RWPE2 (cell line): ENCODE measurements at regions not wholly inside any gene's neighbourhood (a gene's known extent, or its start where the extent isn't known, plus 50 kb on each side); places are given as distances from the start of the nearest gene placed in this dataset.
A peak's percentile ranks its signal among the peaks of the same experiment; 100 is the strongest.

ENCODE experiments used
- ATAC-seq: fragments of 200-7000 bp; cut with Tn5 transposase; 3 replicates; pipeline ENCODE4 v1.9.1; 2021; ENCODE audit warnings: low read depth
- DNase-seq: peaks from one replicate; pipeline ENCODE4 v3.0.0-alpha.2; 2020; ENCODE audit warnings: low spot score
- H3K27ac ChIP-seq: fragments of 450-650 bp; 2 replicates; pipeline ENCODE4 v1.5.1; 2017; ENCODE audit warnings: mild to moderate bottlenecking; ENCODE audit not compliant: poor library complexity, severe bottlenecking
- H3K27me3 ChIP-seq: fragments of 250-450 bp; sonication (Bioruptor Pico); 2 replicates; pipeline ENCODE4 v1.5.1; 2021; ENCODE audit warnings: mild to moderate bottlenecking, moderate library complexity; ENCODE audit not compliant: insufficient read depth, poor library complexity, severe bottlenecking
- H3K36me3 ChIP-seq: fragments of 250-450 bp; sonication (Bioruptor Pico); 2 replicates; pipeline ENCODE4 v1.5.1; 2020; ENCODE audit warnings: low read depth, mild to moderate bottlenecking, moderate library complexity
- H3K4me1 ChIP-seq: fragments of 250-450 bp; sonication (Bioruptor Pico); 2 replicates; pipeline ENCODE4 v1.5.1; 2021; ENCODE audit warnings: mild to moderate bottlenecking, moderate library complexity; ENCODE audit not compliant: insufficient read depth, poor library complexity, severe bottlenecking
- H3K4me3 ChIP-seq: fragments of 250-450 bp; sonication (Bioruptor Pico); 2 replicates; pipeline ENCODE4 v1.5.1; 2021; ENCODE audit warnings: mild to moderate bottlenecking, moderate library complexity; ENCODE audit not compliant: severe bottlenecking
- H3K9me3 ChIP-seq: fragments of 250-450 bp; sonication (Bioruptor Pico); 2 replicates; pipeline ENCODE4 v1.5.1; 2021; ENCODE audit warnings: mild to moderate bottlenecking, moderate library complexity; ENCODE audit not compliant: severe bottlenecking
- CTCF ChIP-seq: fragments of 450-650 bp; IDR thresholded peaks from one replicate; pipeline ENCODE4 v1.5.1; 2017; ENCODE audit warnings: mild to moderate bottlenecking, moderate library complexity; ENCODE audit not compliant: poor library complexity, severe bottlenecking

DNA sequence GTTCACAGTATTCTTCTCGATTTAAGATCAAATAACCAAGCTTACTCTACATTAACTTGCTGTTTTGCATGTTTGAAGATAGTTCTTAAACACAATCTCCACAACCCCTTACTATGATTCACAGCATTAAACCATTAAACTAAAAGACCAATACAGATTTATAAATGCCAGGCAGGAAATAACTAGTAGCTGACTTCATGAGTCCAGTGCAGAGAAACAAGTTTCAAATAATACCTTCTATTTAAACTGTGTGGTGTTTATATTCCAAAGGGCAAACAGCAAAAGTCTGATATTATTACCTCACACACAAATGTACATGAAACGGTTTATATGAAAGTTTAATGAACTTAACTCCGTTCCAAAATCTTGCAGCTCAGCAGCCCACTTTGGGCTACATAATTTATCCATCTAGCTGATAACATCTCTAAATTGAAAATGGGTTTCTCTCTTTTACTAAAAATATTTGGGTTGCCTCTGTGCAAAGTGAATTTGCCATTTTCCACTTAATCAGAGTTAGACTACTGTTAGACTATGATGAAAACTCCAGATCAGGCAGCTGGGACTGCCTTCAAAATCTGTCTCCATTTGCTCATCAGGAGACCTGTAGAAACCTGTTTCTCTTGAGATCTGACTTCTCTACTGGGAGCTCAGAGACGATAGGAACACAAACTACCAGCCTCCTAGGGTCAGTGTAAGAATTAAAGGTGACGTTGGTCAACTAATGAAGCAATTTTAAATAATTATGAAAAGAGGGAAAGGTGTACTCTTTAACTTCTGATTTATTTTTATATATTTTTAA is 287.3 kb downstream of the FZD1 start:
- Histone ChIP-seq H3K27me3 (no peaks in the 10 kb centered on the region), H3K27ac (no peak overlapping the region), H3K4me3 (no peak overlapping the region), H3K9me3 (no peaks in the 10 kb centered on the region), H3K36me3 (no peaks in the 10 kb centered on the region), H3K4me1 (peaks cover 11% of the 10 kb centered on the region)
- no peak for TF ChIP-seq CTCF
- DNase-seq (no peak), ATAC-seq (peak; percentile 52; the same call in 1 of the 3 replicates)

DNA sequence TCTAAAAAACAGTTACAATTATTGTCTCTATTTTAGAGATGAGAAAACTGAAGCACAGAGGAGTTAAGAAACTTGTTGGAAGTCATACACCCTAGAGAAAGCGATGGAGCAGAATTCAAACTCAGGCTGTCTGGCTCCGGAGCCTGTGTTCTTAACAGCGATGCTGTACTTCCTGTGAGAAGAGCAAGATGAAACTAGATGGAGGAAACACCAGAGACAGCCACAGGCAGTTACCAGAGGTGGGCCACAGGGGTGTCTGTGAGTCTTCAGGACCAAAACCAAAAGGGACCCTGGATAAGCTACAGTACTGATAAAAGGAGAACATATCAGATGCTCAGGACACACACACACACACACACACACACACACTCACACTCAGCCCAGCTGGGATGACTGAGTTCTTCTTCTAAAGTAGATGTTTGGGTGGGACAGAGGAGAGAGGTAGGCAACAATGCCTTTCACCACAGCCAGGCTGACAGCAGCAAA is 289.2 kb downstream of the FZD1 start:
- TF ChIP-seq CTCF, result no peak
- ATAC-seq (no peak), DNase-seq (no peak)
- Histone ChIP-seq H3K27ac (no peak overlapping the region), H3K9me3 (no peaks in the 10 kb centered on the region), H3K4me3 (no peak overlapping the region), H3K27me3 (no peaks in the 10 kb centered on the region), H3K36me3 (no peaks in the 10 kb centered on the region), H3K4me1 (peaks cover 28% of the 10 kb centered on the region)

GRCh38 chr7:91554883-91555282 is 290.6 kb downstream of the FZD1 start:
- ATAC-seq (no peak), DNase-seq (no peak)
- H3K27me3 ChIP-seq, result no peaks in the 10 kb centered on the region
- H3K27ac ChIP-seq, result no peak overlapping the region
- H3K4me3 ChIP-seq, result no peak overlapping the region
- H3K4me1 ChIP-seq, result peaks cover 33% of the 10 kb centered on the region
- no peak for TF ChIP-seq CTCF
- no peaks in the 10 kb centered on the region for H3K9me3 ChIP-seq
- no peaks in the 10 kb centered on the region for H3K36me3 ChIP-seq

GRCh38 chr7:91556239-91556638 is 292.0 kb downstream of the FZD1 start:
- H3K4me3 ChIP-seq, result no peak overlapping the region
- H3K27me3 ChIP-seq, result no peaks in the 10 kb centered on the region
- H3K27ac ChIP-seq, result peak overlapping the region; percentile 94
- DNase-seq (no peak), ATAC-seq (no peak)
- H3K36me3 ChIP-seq, result no peaks in the 10 kb centered on the region
- H3K4me1 ChIP-seq, result peaks cover 32% of the 10 kb centered on the region
- TF ChIP-seq CTCF, result no peak
- H3K9me3 ChIP-seq, result no peaks in the 10 kb centered on the region

DNA sequence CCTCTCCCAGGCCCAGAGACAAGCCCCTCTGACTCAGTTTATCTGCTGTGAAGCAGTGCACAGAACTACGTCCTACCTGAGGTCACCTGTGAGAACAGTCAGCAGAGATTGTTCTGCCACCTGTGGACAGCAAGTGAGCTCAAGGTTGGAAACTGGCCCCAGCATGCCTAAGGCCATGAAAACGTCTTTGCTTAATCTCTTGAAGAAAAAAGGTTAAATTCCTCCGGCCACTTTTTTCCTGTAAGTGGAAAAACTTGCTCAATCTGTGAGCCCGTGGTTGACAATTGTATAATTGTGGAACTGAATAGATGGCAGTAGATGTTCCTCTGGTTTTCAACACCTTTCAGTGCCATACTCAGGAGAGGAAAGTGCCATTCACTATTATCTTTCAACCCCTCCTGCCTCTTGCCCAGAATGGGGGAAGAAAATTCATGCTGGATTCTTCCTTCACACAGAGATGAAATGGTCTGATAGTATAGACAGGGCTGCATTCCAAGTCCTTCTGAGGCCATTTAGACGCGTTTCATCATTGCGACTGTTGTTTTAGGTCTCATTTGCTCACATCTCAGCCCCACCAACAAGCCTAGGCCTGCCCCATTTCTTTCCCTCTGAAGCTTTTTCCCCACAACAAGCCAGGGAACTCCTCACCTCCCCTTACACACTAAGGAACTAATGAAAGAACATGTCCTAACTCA is 292.9 kb downstream of the FZD1 start:
- DNase-seq (no peak), ATAC-seq (peak; percentile 41)
- TF ChIP-seq CTCF, result no peak
- Histone ChIP-seq H3K4me3 (no peak overlapping the region), H3K4me1 (peaks cover 24% of the 10 kb centered on the region), H3K27me3 (no peaks in the 10 kb centered on the region), H3K27ac (peak overlapping the region; percentile 94), H3K9me3 (no peaks in the 10 kb centered on the region), H3K36me3 (no peaks in the 10 kb centered on the region)
